Stimulated activated effector memory CD8-positive, alpha-beta T cell treated with anti-CD3 and anti-CD28 coated beads, Interleukin-12 subunit alpha, Interleukin-12 subunit beta, amount 100 ng/mL, for 72 hours (primary cell): ENCODE measurements at regions not wholly inside any gene's neighbourhood (a gene's known extent, or its start where the extent isn't known, plus 50 kb on each side); places are given as distances from the start of the nearest gene placed in this dataset.
"Not testable (repeated sequence)": the region's sequence is repeated elsewhere in the genome, so short reads cannot be mapped to it uniquely, and the experiment has no call there.

ENCODE experiments used
- ATAC-seq: fragments of 150-1000 bp; cut with Tn5 transposase; 2 replicates; pipeline ENCODE4 v1.10.0; 2021
- DNase-seq, 2 donors: peaks; one replicate each; pipeline ENCODE4 v3.0.0; 2021 to 2022; ENCODE audit warnings: low spot score in 2 of 2
- H3K27ac Mint-ChIP-seq: one replicate; pipeline ENCODE4 v1.8.0; 2022; ENCODE audit warnings: mild to moderate bottlenecking, mixed read lengths
- H3K36me3 Mint-ChIP-seq: one replicate; pipeline ENCODE4 v1.8.0; 2022; ENCODE audit warnings: mild to moderate bottlenecking, mixed read lengths
- H3K4me1 Mint-ChIP-seq: one replicate; pipeline ENCODE4 v1.8.0; 2022; ENCODE audit warnings: mixed read lengths
- H3K4me3 Mint-ChIP-seq: one replicate; pipeline ENCODE4 v1.8.0; 2022; ENCODE audit warnings: mild to moderate bottlenecking, mixed read lengths
- H3K9me3 Mint-ChIP-seq: one replicate; pipeline ENCODE4 v1.8.0; 2022; ENCODE audit warnings: mixed read lengths

GRCh38 chr22:17318817-17319216 is 50.4 kb upstream of the CECR2 start:
- no peak overlapping the region for H3K4me3 Mint-ChIP-seq
- DNase-seq, result no peak
- no peaks in the 10 kb centered on the region for H3K4me1 Mint-ChIP-seq
- no peak for ATAC-seq
- H3K36me3 Mint-ChIP-seq, result no peaks in the 10 kb centered on the region
- no peaks in the 10 kb centered on the region for H3K9me3 Mint-ChIP-seq
- H3K27ac Mint-ChIP-seq, result no peak overlapping the region

- no peaks in the 10 kb centered on the region for H3K9me3 Mint-ChIP-seq
- DNase-seq (no peak), ATAC-seq (no peak)
- H3K27ac Mint-ChIP-seq, result no peak overlapping the region
- H3K36me3 Mint-ChIP-seq, result no peaks in the 10 kb centered on the region
- no peak overlapping the region for H3K4me3 Mint-ChIP-seq
- H3K4me1 Mint-ChIP-seq, result no peaks in the 10 kb centered on the region
Observed at GRCh38 chr22:17315310-17315709, 54.0 kb upstream of the CECR2 start.

DNA sequence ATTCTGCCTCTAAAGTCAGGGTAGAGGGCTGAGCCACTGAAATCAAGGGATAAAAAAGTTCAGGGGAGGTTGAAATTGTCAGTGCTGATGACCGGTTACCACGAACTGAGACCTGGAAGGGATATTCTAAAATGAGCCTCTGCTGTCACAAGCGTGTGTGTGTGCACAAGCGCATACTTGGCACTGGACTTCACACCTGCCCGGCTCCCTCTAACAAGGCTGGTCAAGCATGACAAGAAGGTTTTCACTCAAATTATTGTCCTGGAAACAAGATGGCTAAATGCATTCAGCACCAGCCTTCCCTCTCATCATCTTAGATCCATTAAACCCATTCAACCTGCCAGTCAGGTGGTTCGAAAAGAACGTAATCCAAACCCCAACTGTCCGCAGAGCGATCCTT is 54.8 kb upstream of the CECR2 start:
- no peak for ATAC-seq
- no peak overlapping the region for H3K27ac Mint-ChIP-seq
- H3K4me3 Mint-ChIP-seq, result no peak overlapping the region

GRCh38 chr22:17313626-17314025 is 55.6 kb upstream of the CECR2 start:
- ATAC-seq (no peak), DNase-seq (no peak)
- H3K9me3 Mint-ChIP-seq, result no peaks in the 10 kb centered on the region
- H3K4me3 Mint-ChIP-seq, result no peak overlapping the region
- no peak overlapping the region for H3K27ac Mint-ChIP-seq
- H3K36me3 Mint-ChIP-seq, result no peaks in the 10 kb centered on the region
- H3K4me1 Mint-ChIP-seq, result no peaks in the 10 kb centered on the region

More for the DNA sequence above, 54.8 kb upstream of the CECR2 start:
- H3K36me3 Mint-ChIP-seq, result no peaks in the 10 kb centered on the region
- no peaks in the 10 kb centered on the region for H3K4me1 Mint-ChIP-seq
- no peaks in the 10 kb centered on the region for H3K9me3 Mint-ChIP-seq
- DNase-seq, result no peak

GRCh38 chr22:17307566-17307965 is 61.7 kb upstream of the CECR2 start:
- ATAC-seq (no peak), DNase-seq (no peak)
- Mint-ChIP-seq H3K36me3 (no peaks in the 10 kb centered on the region), H3K27ac (no peak overlapping the region), H3K4me1 (peaks cover 15% of the 10 kb centered on the region), H3K9me3 (no peaks in the 10 kb centered on the region), H3K4me3 (no peak overlapping the region)

- no peak for DNase-seq
- H3K9me3 Mint-ChIP-seq, result no peaks in the 10 kb centered on the region
- no peaks in the 10 kb centered on the region for H3K36me3 Mint-ChIP-seq
- ATAC-seq, result no peak
- no peak overlapping the region for H3K4me3 Mint-ChIP-seq
- H3K27ac Mint-ChIP-seq, result peak overlapping the region; percentile 17
- H3K4me1 Mint-ChIP-seq, result peaks cover 15% of the 10 kb centered on the region
Observed at GRCh38 chr22:17305076-17305475, 64.2 kb upstream of the CECR2 start.

DNA sequence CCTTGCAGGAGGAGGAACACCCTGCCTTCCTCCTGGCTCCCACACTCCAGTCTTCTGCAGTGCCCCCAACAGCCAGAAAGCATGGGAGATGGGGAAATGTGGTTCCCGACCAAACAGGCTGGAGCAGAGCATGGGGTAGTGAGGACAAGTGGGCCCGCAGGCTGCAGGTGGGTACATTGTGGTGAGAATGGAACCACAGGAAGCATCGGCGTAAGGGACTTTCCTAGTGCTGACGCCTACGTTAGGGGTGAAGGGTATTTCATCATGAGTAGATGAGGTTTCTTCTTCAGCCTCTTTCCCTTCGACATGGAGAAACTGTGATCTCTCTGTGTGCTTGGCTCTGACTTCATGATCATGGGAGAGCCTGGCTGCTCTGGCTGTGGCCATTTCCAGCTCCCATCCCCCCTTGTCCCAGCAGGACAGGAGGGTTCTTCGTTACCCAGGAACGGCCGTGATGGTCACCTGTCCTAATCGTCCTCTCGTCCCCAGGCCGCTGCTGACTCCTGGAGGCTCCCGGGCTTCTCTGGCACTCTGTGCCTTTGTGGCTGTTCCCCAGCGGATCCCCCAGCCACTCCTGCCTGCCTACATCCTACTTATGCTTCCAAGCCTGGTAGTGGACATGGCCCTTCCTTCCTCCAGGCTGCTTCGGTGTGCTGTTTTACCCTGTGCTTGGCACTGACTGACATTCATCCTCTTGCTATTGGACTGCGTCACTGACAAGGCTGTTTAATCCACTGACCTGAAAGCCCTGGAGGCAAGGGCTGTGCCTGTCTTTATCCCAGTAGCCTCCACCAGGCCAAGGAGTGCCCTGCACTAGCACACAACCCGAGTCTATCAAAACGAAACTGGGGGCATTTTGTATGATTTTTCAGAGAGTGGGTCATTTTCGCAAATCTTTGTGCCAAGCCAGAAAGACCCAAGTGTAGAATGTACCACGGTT is 65.2 kb upstream of the CECR2 start:
- peak overlapping the region; percentile 94 for H3K27ac Mint-ChIP-seq
- ATAC-seq, result peak; percentile 97
- DNase-seq, result peak; percentile 31 to 78
- no peaks in the 10 kb centered on the region for H3K36me3 Mint-ChIP-seq
- H3K4me1 Mint-ChIP-seq, result peaks cover 15% of the 10 kb centered on the region
- peak overlapping the region; percentile 63 for H3K4me3 Mint-ChIP-seq
- no peaks in the 10 kb centered on the region for H3K9me3 Mint-ChIP-seq

DNA sequence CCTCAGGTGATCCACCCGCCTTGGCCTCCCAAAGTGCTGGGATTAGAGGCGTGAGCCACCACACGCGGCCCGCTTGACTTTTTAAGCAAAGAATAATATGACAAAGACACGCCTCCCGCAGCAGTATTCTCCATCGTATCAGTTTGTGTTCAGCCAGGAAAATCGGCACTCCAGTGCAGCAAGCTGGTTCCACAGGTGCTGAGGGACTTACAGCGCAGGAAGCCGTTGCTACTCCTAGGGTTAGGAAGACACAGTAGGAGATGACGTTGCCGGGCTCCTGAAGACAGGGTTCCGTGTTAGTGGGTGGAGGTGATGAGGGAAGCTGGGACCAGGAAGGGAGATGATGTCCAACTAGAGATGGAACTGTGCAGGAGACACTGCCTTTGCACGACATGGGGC is 65.8 kb upstream of the CECR2 start:
- Mint-ChIP-seq H3K27ac (peak overlapping the region; percentile 94), H3K36me3 (no peaks in the 10 kb centered on the region), H3K4me3 (peak overlapping the region; percentile 63), H3K9me3 (no peaks in the 10 kb centered on the region), H3K4me1 (peaks cover 15% of the 10 kb centered on the region)
- ATAC-seq, result no peak
- DNase-seq, result no peak

DNA sequence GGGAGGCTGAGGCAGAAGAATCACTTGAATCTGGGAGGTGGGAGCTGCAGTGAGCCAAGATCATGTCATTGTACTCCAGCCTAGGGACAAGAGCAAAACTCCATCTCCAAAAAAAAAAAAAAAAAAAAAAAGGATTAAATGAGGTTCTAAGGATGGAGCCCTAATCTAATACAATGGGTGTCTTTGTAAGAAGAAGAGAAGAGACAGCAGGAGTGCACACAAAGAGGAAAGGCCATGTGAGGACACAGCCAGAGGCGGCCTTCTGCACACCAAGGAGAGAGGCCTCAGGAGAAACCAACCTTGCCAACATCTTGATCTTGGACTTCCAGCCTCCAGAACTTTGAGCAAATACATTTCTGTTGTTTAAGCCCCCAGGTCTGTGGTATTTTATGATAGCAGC is 66.6 kb upstream of the CECR2 start:
- peaks cover 15% of the 10 kb centered on the region for H3K4me1 Mint-ChIP-seq
- ATAC-seq (no peak), DNase-seq (no peak)
- no peak overlapping the region for H3K27ac Mint-ChIP-seq
- H3K4me3 Mint-ChIP-seq, result no peak overlapping the region
- H3K9me3 Mint-ChIP-seq, result no peaks in the 10 kb centered on the region
- no peaks in the 10 kb centered on the region for H3K36me3 Mint-ChIP-seq

- Mint-ChIP-seq H3K4me3 (no peak overlapping the region), H3K9me3 (no peaks in the 10 kb centered on the region), H3K4me1 (peaks cover 15% of the 10 kb centered on the region), H3K27ac (no peak overlapping the region), H3K36me3 (no peaks in the 10 kb centered on the region)
- DNase-seq (no peak), ATAC-seq (no peak)
Observed at GRCh38 chr22:17300926-17301325, 68.3 kb upstream of the CECR2 start.

DNA sequence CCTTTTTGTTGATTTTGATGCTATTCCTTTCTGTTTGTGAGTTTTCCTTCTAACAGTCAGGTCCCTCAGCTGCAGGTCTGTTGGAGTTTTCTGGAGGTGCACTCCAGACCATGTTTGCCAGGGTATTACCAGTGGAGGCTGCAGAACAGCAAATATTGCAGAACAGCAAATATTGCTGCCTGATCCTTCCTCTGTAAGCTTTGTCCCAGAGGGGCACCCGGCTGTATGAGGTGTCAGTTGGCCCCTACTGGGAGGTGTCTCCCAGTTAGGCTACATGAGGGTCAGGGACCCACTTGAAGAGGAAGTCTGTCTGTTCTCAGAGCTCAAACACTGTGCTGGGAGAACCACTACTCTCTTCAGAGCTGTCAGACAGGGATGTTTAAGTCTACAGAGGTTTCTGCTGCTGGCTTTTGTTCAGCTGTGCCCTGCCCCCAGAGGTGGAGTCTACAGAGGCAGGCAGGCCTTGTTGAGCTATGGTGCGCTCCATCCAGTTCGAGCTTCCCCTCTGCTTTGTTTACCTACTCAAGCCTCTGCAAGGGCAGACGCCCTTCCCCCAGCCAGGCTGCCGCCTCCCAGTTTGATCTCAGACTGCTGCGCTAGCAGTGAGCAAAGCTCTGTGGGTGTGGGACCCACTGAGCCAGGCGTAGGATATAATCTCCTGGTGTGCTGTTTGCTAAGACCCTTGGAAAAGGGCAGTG is 70.3 kb upstream of the CECR2 start:
- H3K27ac Mint-ChIP-seq, H3K4me3 Mint-ChIP-seq, H3K36me3 Mint-ChIP-seq, DNase-seq, H3K9me3 Mint-ChIP-seq, ATAC-seq, H3K4me1 Mint-ChIP-seq: not testable (repeated sequence)

DNA sequence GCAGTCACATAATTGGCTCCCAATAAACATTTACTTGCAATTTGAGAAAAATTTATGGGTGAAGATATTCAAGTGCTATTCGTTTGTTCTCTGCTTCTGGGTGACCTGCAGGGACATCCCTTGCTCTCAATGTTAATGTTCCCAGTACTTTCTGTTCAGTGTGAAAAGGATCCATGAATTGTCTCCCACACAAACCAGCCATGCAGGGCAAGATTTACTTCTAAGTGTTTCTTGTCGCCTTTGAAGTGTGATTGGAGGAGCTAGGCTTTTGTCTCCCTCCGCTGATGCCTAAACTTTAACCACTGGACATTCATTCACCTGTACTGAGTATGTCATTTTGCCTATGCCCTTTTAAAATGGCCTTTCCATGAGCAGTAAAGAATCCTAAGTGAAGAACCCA is 66.4 kb upstream of the ADA2 start:
- Mint-ChIP-seq H3K27ac (no peak overlapping the region), H3K36me3 (no peaks in the 10 kb centered on the region), H3K9me3 (no peaks in the 10 kb centered on the region), H3K4me3 (no peak overlapping the region), H3K4me1 (peaks cover 10% of the 10 kb centered on the region)
- DNase-seq, result no peak
- no peak for ATAC-seq

DNA sequence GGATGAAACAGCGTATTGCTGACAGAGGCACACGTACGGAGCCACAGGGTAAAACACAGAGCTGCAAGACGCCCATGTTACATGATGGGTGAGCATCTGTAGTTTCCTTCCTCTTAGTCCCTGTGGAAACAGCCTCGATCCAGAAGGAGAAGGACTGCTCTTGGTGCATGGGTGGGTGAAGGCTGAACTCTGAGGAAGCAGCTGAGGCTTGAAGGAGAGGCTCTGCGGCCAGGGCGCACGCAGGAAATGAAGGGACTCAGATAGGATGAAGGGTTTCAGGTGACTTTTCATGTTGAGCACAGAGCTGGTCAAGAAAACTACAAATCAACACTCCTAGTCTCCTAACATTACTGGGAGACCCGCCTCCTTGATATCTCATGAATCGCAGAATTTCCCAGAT is 65.7 kb upstream of the ADA2 start:
- Mint-ChIP-seq H3K9me3 (no peaks in the 10 kb centered on the region), H3K4me1 (peaks cover 14% of the 10 kb centered on the region), H3K36me3 (no peaks in the 10 kb centered on the region), H3K27ac (no peak overlapping the region), H3K4me3 (no peak overlapping the region)
- DNase-seq (no peak), ATAC-seq (no peak)

DNA sequence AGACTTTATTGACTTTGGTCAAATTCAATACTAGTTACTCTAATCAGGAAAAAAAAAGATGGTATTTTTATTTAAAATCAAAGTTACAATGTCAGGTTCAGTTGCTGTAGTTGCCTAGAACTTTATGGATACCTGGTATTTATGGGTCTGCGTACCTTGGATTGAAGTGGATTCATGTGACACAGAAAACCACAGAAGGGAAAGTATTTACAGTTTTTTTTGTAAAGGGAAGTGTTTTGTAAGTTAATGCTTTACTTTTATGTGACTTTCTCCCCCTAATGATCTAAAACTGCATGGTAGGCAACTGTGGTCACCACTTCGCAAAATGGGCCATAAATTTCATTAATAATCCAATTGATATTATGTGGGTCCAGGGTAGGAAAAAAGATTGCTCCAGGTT is 65.2 kb upstream of the ADA2 start:
- Mint-ChIP-seq H3K4me3 (no peak overlapping the region), H3K27ac (no peak overlapping the region), H3K9me3 (no peaks in the 10 kb centered on the region), H3K36me3 (no peaks in the 10 kb centered on the region), H3K4me1 (peaks cover 14% of the 10 kb centered on the region)
- DNase-seq, result no peak
- no peak for ATAC-seq

- peaks cover 14% of the 10 kb centered on the region for H3K4me1 Mint-ChIP-seq
- H3K9me3 Mint-ChIP-seq, H3K27ac Mint-ChIP-seq, ATAC-seq, H3K36me3 Mint-ChIP-seq, H3K4me3 Mint-ChIP-seq, DNase-seq: not testable (repeated sequence)
Observed at GRCh38 chr22:17283865-17284264, 64.6 kb upstream of the ADA2 start.

GRCh38 chr22:17283423-17283822 is 64.2 kb upstream of the ADA2 start:
- Mint-ChIP-seq H3K4me1 (peaks cover 14% of the 10 kb centered on the region), H3K9me3 (no peaks in the 10 kb centered on the region), H3K36me3 (no peaks in the 10 kb centered on the region), H3K27ac (no peak overlapping the region), H3K4me3 (no peak overlapping the region)
- DNase-seq (no peak), ATAC-seq (no peak)
